Right hindlimb (tissue), 1 donor: ENCODE measurements at regions not wholly inside any gene's neighbourhood (a gene's known extent, or its start where the extent isn't known, plus 50 kb on each side); places are given as distances from the start of the nearest gene placed in this dataset.
"Not testable (repeated sequence)": the region's sequence is repeated elsewhere in the genome, so short reads cannot be mapped to it uniquely, and the experiment has no call there.

Source experiments
- DNase-seq: peaks from one replicate; pipeline ENCODE4 v3.0.0-alpha.2; 2018

DNA sequence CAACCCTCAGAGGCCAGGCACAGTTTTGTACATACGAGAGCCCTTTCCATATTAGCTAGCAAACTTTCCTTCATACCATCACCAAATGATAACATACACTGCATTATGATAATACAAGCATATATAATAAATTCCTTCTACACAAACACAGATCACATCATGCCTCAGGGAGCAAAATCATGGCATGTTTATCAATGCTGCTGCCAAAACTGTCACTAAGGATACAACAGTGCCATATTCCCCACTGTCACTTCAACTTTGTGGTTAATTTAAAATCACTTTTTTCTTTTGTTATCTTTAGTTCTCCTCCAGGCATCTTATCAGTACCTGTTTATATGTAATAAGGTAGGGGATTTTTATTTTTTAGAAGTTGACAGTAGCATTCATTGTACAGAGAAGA is 196.3 kb downstream of the EPM2A start:
- DNase-seq, result no peak

DNA sequence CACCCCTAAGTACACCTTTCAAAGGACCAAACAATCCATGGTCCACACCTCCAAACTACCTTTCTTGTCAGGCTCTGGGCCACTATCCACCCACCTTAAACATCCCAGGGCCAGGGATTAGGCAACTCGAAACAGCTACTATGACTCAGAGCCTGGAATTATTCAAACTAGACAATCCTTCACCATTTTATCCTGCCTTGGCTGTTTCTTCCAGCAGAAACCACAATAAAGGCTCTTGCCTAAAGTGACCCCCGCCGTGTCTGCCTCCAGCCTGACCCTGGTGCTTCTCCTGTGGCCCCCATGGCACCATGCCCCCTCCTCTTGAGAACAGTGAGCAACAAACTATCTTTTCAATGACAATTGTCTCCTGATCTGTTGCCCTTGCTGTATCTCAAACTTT is 195.5 kb downstream of the EPM2A start:
- DNase-seq, result no peak

DNA sequence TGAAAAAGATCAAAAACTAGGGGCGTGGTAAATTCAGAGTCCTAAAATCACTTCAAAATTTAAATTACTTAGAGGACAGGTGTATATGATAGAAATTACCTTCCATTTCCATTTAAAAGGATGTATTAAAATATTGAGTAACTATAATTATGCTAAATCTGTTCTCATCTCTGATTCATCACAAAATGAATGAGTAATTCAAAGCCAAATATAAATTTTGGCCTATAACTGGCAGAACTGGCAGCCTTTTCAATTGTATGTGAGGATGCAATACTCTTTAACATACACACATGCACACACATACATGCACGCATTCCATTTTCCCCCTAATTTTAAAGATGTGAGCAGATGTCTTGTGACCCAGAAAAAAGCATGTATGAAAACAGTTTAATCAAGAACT is 194.6 kb downstream of the EPM2A start:
- DNase-seq, result no peak

DNA sequence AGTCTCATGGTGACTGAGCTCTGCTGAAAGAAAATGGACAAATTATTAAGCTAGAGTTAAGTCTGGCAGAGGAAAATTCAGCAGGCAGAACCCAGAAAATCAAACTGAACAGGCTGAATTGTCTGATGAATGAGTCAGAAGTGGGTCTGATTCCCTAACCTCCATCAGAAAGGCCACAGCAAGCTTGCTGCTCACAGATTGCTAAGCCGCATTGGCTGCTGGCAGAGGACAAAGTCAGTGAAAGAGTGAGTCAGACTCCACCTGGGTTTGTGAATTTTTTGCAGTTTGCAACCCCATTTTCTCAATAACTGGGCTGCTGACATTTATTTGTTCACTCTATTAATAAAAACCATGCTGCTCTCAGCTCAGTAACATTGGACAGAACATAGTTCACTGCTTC is 191.3 kb downstream of the EPM2A start:
- DNase-seq, result no peak

DNA sequence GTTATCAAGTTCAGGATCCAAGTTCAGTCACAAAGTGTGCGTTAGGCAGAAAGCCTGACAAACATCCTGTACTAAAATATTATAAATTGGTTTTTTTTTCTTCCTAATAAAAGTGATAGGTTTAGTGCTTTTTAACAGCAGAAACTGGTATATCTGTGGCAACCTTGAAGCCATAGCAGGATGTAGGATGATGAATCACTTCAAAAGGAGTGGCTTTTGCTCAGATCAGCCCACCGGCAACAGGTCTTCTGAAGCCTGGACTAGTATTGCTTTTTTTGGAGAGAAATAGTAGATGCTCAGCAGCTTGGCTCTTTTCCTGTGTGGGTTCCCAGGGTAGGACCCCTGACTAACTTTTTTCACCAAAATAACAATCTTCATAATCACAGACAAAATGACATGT is 190.8 kb downstream of the EPM2A start:
- DNase-seq, result no peak

DNA sequence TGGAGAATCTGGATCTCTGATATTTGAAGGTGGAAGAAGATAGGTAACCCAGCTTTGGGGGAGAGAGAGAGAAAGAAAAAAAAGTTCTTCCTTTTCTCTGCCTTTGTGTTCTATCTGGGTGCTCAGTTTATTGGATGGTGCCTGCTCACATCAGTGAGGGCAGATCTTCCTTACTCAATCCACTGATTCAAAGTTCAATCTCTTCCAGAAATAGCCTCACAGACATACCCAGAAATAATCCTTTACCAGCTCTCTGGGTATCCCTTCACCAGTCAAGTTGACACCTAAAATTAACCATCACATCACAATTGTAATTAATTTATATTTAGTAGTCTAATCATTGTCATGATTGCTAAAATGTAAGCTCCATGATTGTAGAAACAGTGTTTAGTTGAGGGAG is 189.1 kb downstream of the EPM2A start:
- no peak for DNase-seq

DNA sequence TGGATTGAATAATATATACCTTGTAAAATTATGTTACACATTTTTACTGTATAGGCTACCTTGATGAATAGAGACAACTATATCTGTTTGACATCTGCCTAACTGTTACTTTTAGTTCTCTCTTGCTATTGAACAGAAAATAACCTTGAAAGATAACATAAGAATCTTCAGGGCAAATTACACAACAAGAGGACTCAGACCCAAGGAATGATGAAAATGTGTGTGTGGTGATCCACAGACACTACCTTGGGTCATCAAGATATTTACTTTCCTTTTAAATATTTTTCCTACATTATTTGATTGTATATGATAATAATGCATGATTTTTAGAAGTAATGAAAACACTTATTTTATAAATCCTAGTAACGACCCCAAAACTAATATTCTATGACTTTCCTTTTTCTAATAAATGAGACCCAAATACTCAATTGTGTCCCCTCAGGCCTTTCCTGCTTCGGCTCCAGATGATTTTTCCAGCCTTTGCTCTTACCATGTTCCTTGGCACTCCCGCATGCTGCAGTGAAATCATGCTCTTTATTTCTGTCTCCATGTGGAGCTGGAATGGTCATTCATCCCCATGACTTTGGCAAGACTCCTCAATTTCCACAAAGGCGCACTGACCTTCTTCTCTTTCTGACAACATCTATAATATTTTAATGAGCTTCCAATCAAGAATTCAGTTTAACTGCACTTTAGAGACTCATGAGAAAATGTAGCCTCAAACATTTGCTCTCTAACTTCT is 187.6 kb downstream of the EPM2A start:
- DNase-seq, result peak; percentile 62

DNA sequence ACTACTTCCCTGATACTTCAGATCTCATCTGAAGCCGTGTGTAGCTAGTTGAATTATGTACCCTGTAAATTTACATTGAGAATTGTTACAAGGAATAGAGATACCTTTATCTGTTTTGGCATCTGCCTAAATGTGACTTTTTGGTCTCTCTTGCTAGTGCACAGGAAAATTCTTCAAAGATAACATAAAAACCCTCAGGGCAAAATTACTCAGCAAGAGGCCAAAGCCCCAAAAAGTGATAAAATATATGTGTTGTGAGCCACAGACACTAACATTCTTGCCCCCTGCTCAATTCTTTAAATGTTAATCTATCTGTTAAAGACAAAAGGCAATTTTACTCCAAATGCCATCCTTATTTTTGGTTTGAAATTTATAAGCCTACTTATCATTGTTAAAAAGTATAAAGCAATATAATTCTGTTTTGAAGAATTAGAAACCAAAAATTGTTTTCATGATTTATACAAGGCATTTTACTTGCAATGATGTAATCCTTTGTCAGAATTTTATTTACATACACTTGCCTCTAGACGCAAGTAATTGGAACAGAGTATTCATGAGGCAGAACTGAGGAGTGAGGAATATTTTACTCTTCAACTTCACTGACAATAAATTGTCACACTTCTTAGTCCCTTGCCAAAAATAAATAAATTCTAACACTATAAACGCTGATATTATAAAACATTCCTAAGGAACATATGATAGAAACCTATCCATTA is 186.2 kb downstream of the EPM2A start:
- no peak for DNase-seq

DNA sequence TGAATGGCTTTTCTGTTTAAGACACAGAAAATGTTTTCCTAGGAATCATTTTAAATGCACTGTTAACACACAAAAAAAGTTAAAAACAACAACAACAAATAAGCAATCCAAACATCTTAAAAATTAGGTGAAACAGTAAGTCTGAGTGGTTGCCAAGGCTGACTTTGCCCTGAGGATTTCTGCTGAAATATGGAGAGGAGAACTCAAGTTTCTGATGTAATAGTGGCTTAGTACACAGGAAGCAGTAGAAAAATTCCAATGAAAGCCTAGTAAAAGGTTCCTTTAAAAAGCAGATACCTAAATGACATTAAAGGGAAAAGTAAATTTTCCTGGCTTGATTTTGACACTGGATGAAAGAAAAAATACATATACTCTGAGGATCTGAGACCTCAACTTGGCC is 184.2 kb downstream of the EPM2A start:
- no peak for DNase-seq

DNA sequence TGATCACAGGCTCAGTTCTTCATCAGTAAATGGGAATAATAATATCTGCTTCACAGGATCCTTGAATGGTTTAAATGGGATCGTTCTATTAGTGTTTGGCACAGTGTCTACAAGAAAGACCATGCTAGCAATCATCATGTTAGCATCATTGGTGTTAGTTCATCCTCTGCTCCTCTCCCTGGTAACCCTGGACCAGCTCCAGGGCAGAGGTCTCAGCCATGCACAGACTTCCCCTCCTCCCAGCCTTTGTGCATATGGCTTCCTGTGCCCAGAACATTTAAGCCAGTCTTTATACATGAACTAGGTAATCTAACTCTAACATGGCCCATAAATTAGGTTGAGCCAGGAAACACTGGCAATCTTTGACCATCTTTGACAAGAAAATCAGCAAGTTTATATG is 180.2 kb downstream of the EPM2A start:
- DNase-seq, result no peak

DNA sequence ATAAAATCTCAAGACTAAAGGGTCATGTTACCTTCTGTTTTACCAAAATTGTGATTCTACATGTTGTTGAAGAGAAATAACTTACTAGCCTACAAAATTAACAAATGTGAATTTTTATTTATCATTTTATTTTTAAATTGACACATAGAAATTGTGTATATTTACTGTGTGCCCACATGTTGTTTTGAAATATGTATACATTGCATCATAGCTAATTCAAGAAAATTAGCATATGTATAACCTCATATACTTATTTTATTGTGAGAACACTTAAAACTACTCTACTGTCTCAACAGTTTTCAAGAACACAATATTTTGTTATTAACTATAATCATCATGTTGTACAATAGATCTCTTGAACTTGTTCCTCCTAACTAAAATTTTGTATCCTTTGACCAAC is 177.8 kb downstream of the EPM2A start:
- DNase-seq, result no peak

DNA sequence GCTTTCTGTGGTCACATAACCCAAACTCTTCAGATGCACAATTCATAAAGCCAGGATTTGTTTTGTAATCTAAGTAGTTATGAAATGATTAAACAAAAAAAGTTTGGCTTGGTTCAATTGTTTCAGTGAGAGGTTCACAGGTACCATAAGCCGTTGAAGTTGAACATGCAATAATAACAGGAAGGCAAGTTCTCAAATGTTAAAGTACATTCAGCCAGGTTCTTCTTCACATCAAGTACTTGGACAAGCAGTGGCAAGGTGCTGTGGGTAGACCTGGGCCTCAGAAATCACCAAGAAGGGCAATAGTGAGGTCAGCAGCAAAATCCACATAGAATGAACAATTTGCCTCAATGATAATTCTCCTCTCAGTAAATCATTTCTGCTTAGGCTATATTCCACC is 175.5 kb downstream of the EPM2A start:
- no peak for DNase-seq

DNA sequence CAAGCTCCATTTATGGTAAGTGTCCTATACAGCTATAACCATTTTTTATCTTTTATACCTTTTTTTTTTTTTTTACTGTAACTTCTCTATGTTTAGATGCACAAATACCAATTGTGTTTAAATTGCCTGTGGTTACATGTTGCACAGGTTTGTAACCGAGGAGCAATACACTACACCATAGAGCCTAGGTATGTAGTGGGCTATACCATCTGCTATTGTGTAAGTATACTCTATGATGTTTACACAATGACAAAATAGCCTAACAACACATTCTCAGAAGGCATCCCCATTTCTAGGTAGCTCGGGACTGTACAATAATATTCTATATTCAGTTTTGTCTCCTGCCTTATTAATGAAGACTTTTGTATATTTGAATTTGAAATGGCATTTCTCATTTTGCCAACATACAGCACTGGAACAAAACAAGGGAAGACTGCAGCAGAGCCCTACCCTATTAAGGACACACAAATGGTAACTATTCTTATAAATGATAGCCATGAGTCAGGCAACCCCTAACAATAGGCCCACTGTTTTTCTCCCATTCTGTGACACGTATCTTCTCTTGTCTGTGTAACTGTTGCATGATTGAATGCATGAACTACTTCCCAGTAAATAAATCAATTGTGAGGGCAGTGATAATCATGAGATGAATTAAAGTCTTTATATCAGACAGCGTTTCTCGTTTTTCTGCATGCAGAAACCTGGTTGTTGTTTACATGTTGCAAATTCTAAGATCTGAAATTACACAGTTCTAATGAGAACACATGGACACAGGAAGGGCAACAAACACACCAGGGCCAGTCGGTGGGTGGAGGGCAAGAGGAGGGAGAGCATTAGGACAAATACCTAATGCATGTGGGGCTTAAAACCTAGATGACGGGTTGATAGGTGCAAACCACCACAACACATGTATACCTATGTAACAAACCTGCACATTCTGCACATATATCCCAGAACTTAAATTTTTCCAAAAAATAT is 173.9 kb downstream of the EPM2A start:
- no peak for DNase-seq

DNA sequence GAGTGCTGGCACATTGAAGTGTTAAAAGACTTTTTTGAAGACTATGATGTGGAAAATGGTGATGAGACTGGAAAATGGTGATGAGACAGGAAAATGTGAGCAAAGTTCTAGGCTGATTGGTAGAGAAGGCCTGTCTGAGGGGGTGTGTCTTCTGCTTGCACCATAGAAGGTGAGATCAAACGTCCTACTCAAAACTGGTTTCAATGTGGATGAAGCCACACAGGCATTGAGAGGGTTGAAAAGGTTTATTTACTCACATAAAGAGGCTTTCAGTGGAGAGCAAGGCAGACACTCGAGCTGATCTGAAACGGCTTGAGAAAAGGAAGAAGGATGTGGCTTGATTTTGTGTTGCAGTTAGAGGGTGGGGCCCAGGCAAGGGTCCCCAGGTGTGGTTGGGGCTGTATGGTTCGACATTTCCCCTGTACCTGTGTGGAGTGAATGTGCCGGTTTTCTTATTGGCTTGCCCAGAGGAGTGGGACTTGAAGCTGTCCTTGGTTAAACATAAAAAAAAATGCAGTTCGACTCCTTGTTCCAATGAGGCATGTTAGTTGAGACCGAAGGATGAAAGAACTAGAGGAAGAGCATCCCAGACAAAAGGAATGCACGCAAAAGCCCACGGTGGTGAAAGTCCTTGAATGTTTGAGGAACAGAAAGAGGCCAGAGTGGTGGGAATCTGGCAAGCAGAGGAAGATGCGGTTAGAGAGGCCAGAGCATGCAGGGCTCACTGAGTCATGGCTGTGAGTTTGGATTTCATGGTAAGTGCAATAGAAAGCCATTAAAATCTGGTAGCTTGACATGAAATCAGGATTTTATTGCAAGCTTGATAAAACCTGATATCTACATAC is 172.3 kb downstream of the EPM2A start:
- no peak for DNase-seq

DNA sequence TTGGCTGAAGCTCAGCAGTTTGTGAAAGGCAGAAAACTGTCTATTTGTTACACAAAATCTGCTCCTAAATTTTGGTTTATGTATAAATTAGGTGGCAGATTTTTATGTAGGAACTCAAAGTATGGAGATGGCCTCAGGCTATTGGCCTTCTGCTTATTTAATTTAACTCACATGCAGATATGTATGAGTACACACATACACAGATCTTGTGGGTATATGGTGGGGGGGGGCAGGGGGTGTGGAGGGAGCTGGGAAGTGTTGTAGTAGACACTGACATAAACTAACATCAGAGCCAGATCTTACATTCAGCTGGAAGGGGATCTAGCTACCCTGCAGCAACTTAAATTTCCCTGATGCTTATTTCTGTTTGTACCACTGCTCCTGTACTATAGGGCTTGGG is 170.8 kb downstream of the EPM2A start:
- no peak for DNase-seq

DNA sequence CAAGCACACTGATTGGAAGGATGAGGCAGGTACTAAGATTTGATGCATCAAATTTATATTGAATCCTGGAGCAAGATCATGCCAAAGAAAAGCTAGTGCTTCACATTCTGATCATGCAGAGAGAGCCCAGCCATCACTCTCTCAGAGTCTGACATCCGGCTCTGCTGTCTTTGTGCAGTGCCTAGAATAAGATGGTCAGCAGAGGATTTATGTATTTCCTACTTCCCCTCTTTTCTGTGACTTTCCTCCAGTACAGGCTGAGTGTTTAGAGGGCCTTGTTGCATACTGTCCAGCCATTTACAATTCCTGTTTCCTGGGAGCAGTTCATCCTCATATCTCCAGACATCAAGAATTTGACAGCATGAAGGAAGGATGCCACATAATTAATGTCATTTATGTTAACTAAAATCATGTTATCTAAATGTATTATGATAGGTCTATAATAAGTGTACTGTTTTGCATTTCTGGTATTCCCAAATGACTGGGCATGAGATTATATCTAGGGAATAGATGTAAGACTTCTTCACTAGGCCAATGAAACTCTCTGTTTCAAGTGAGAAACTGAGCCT is 167.6 kb downstream of the EPM2A start:
- no peak for DNase-seq

DNA sequence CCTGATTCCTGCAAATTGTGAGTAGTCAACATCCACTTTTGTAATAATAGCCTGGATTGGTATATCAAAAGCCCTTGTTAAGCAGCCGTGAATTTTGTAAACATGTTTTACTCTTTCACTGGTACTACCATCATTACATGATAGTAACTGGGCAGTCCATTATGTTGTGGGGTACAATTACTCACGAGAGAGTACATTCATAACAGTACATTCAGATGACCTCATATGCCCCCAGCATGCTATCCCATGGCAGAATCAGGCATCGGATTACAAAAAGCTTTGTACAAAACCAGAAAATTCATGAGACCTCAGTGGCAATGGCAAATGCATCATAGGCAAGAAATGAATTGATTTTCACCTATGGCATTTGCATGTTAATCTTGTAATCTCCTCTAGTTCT is 166.2 kb downstream of the EPM2A start:
- no peak for DNase-seq

DNA sequence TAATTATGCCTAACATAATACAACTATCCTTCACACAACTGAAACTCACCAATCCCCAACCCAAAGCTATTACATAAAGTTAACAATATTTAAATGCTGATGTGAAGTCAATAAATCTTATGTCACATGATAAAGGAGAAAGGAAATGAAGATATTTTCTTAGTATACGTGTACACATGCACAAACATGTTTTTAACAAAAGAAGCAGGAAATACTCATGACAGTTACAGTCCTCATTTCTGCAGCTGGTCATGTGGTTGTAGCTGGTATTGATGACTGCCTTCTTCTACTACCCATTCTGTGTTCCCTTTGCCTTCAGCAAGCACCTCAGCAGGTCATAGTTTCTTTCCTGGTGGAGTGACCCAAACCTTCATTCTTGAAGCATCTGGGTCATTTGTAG is 165.0 kb downstream of the EPM2A start:
- DNase-seq, result not testable (repeated sequence)

DNA sequence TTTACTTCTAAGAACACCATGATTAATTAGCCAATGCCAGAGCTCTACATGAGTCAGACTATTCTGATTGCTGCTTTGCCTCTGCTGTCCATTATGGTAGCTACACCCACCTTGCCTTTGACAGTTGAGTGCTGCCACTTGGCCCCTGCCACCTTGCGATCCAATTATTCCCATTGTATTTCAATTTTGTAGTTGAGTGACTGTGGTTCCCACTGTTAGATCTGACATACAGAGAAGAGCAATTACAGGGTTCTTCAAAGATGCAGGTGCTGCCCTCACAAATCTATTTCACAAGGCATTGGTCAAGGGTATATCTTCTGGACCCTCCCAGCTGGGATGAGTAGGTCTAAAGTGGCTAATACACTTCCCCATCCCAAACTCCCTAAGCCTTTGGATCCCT is 161.1 kb downstream of the EPM2A start:
- DNase-seq, result not testable (repeated sequence)
